DND-41 (cell line): ENCODE measurements at regions not wholly inside any gene's neighbourhood (a gene's known extent, or its start where the extent isn't known, plus 50 kb on each side); places are given as distances from the start of the nearest gene placed in this dataset.

ENCODE experiments used
- ATAC-seq: fragments of 200-7000 bp; cut with Tn5 transposase; 3 replicates; pipeline ENCODE4 v1.9.1; 2021; ENCODE audit warnings: low read depth; ENCODE audit not compliant: insufficient read depth
- DNase-seq: peaks from one replicate; pipeline ENCODE4 v3.0.0-alpha.2; 2020
- H2AFZ ChIP-seq: 2 replicates; pipeline ENCODE4 v1.6.0; 2012; ENCODE audit warnings: low read depth, low read length
- H3K27ac ChIP-seq: 2 replicates; pipeline ENCODE4 v1.5.1; 2012; ENCODE audit warnings: low read length, inconsistent platforms
- H3K27me3 ChIP-seq: fragments of 200-600 bp; sonication (generic); 2 replicates; pipeline ENCODE4 v1.6.0; 2012; ENCODE audit warnings: low read length, mild to moderate bottlenecking, inconsistent platforms; ENCODE audit not compliant: insufficient read depth, poor library complexity
- H3K36me3 ChIP-seq: 2 replicates; pipeline ENCODE4 v1.5.1; 2012; ENCODE audit warnings: low read length, inconsistent platforms; ENCODE audit not compliant: insufficient read depth
- H3K4me1 ChIP-seq: 2 replicates; pipeline ENCODE4 v1.5.1; 2012; ENCODE audit warnings: mild to moderate bottlenecking, low read length; ENCODE audit not compliant: insufficient read depth
- H3K4me2 ChIP-seq: 2 replicates; pipeline ENCODE4 v1.6.0; 2012; ENCODE audit warnings: mild to moderate bottlenecking, moderate library complexity, low read length, inconsistent platforms; ENCODE audit not compliant: insufficient read depth
- H3K4me3 ChIP-seq, 2 experiments: fragments of 200-600 bp in 1 of 2; shearing (Covaris generic) in 1 of 2; 2 replicates each; pipeline ENCODE4 v1.5.1; 2012 to 2016; ENCODE audit warnings: inconsistent platforms in 2 of 2, low read length in 2 of 2, mild to moderate bottlenecking in 2 of 2, low read depth in 1 of 2, moderate library complexity in 1 of 2
- H3K79me2 ChIP-seq: 2 replicates; pipeline ENCODE4 v1.6.0; 2012; ENCODE audit warnings: low read length, inconsistent platforms; ENCODE audit not compliant: insufficient read depth
- H3K9ac ChIP-seq: 2 replicates; pipeline ENCODE4 v1.6.0; 2012; ENCODE audit warnings: low read depth, mild to moderate bottlenecking, inconsistent platforms, low read length, moderate library complexity
- H3K9me3 ChIP-seq: 2 replicates; pipeline ENCODE4 v1.5.1; 2012; ENCODE audit warnings: low read length, moderate library complexity, mild to moderate bottlenecking, inconsistent platforms; ENCODE audit not compliant: insufficient read depth, severe bottlenecking
- H4K20me1 ChIP-seq: 2 replicates; pipeline ENCODE4 v1.6.0; 2012; ENCODE audit warnings: low read length; ENCODE audit not compliant: insufficient read depth
- EZH2 ChIP-seq: IDR thresholded peaks from 3 replicates; pipeline ENCODE4 v1.6.1; 2012; ENCODE audit warnings: borderline replicate concordance, low read depth, mild to moderate bottlenecking, moderate library complexity, low read length, inconsistent platforms; ENCODE audit not compliant: severe bottlenecking
- TF ChIP-seq, protein P1 (sequence below): IDR thresholded peaks from 2 replicates; pipeline ENCODE4 v1.5.1; 2012; ENCODE audit warnings: borderline replicate concordance, low read length, moderate library complexity, mild to moderate bottlenecking; ENCODE audit not compliant: poor library complexity, severe bottlenecking; ENCODE audit errors: extremely low read depth

GRCh38 chr15:31516874-31517273 lies 190.2 kb downstream of the KLF13 start:
- ATAC-seq (no peak), DNase-seq (no peak)
- TF ChIP-seq EZH2: no peak
- TF ChIP-seq, protein P1, sequence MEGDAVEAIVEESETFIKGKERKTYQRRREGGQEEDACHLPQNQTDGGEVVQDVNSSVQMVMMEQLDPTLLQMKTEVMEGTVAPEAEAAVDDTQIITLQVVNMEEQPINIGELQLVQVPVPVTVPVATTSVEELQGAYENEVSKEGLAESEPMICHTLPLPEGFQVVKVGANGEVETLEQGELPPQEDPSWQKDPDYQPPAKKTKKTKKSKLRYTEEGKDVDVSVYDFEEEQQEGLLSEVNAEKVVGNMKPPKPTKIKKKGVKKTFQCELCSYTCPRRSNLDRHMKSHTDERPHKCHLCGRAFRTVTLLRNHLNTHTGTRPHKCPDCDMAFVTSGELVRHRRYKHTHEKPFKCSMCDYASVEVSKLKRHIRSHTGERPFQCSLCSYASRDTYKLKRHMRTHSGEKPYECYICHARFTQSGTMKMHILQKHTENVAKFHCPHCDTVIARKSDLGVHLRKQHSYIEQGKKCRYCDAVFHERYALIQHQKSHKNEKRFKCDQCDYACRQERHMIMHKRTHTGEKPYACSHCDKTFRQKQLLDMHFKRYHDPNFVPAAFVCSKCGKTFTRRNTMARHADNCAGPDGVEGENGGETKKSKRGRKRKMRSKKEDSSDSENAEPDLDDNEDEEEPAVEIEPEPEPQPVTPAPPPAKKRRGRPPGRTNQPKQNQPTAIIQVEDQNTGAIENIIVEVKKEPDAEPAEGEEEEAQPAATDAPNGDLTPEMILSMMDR: no peak
- Histone ChIP-seq H4K20me1 (no peaks in the 10 kb centered on the region), H3K27ac (no peak overlapping the region), H3K79me2 (no peaks in the 10 kb centered on the region), H3K9ac (no peak overlapping the region), H3K36me3 (no peaks in the 10 kb centered on the region), H3K9me3 (no peaks in the 10 kb centered on the region), H3K27me3 (no peaks in the 10 kb centered on the region), H3K4me2 (no peak overlapping the region), H3K4me3 (no peak overlapping the region), H2AFZ (no peak overlapping the region), H3K4me1 (no peaks in the 10 kb centered on the region)

DNA sequence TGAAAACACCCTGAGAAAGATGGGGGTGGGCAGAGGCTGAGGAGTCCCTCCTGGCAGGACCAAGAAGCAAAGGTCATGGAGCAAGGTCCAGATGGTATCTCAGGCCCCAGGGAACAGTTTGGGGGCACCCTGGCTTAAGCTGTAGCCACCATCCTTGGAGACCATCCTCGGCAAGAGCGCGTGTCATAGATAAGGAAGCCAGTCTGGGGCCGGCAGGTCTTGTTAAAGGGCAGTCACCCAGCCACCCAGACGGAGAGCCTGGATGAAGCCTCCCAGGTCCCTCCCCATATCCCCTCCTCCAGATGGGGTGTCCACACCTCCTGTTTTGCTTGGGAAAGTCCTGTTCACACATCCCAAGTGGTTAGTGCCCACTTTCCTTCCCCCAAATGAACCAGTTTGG lies 191.1 kb downstream of the KLF13 start:
- Histone ChIP-seq H2AFZ (no peak overlapping the region), H3K79me2 (no peaks in the 10 kb centered on the region), H3K27ac (no peak overlapping the region), H4K20me1 (no peaks in the 10 kb centered on the region), H3K4me3 (no peak overlapping the region), H3K4me1 (no peaks in the 10 kb centered on the region), H3K4me2 (no peak overlapping the region), H3K27me3 (no peaks in the 10 kb centered on the region), H3K9ac (no peak overlapping the region), H3K9me3 (no peaks in the 10 kb centered on the region), H3K36me3 (no peaks in the 10 kb centered on the region)
- ATAC-seq: no peak
- DNase-seq: no peak
- TF ChIP-seq, protein P1: no peak
- no peak for TF ChIP-seq EZH2

DNA sequence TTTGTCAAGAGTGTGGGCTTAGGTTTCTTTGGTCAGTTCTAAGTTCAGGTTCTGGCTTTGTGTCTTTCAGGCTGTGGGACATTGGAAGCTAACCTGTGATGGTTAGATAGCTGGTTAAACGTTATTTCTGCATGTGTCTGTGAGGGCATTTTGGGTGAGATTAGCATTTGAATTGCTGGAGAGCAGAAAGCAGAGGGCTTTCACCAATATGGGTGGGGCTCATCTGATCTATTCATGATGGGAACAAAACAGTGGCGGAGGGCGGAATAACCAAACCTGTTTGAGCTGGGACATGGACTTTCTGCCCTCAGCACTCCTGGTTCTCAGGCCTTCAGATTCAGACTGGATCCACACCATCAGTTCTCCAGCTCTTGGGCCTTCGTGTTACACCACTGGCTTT lies 195.4 kb downstream of the KLF13 start:
- H3K4me1 ChIP-seq: no peaks in the 10 kb centered on the region
- ATAC-seq: no peak

More for the DNA sequence above, 195.4 kb downstream of the KLF13 start:
- no peaks in the 10 kb centered on the region for H4K20me1 ChIP-seq
- no peaks in the 10 kb centered on the region for H3K9me3 ChIP-seq
- no peak overlapping the region for H3K9ac ChIP-seq
- TF ChIP-seq, protein P1: no peak
- TF ChIP-seq EZH2: no peak
- no peaks in the 10 kb centered on the region for H3K79me2 ChIP-seq
- H3K36me3 ChIP-seq: no peaks in the 10 kb centered on the region
- H3K4me2 ChIP-seq: no peak overlapping the region
- no peak overlapping the region for H3K27ac ChIP-seq
- DNase-seq: no peak
- peaks cover 6% of the 10 kb centered on the region for H3K27me3 ChIP-seq
- no peak overlapping the region for H2AFZ ChIP-seq
- no peak overlapping the region for H3K4me3 ChIP-seq
